IMR-90 (cell line): ENCODE measurements at regions not wholly inside any gene's neighbourhood (a gene's known extent, or its start where the extent isn't known, plus 50 kb on each side); places are given as distances from the start of the nearest gene placed in this dataset.

Experiments used
- ATAC-seq: fragments of 200-7000 bp; cut with Tn5 transposase; 2 replicates; pipeline ENCODE4 v1.9.1; 2020; ENCODE audit warnings: low read depth, mild to moderate bottlenecking, moderate library complexity
- BruUV-seq: library from RNA; stranded (reverse); fragments of 400-500 nt; replicated peaks from 2 replicates; lab custom pipeline; 2021; lab: Mats Ljungman, UMichigan
- CTCF ChIA-PET: fragments of 300-600 bp; formaldehyde crosslinking; extraction: SDS; loops from one replicate; lab custom pipeline; 2021; ENCODE audit warnings: antibody characterized with exemption; lab: Yijun Ruan, JAX
- POLR2A ChIA-PET: fragments of 300-600 bp; sonication (Branson Sonifier 250); formaldehyde crosslinking; loops from one replicate; lab custom pipeline; 2022; ENCODE audit warnings: antibody characterized with exemption; ENCODE audit not compliant: unreplicated experiment; lab: Charles Lee
- DNase-seq: peaks from one replicate; pipeline ENCODE4 v3.0.0; 2013
- H2AFZ ChIP-seq: replicated peaks from 2 replicates; pipeline ENCODE3; 2013; ENCODE audit warnings: low read length, mild to moderate bottlenecking; ENCODE audit not compliant: poor library complexity
- H2AK5ac ChIP-seq: 2 replicates; pipeline ENCODE4 v1.6.1; 2013; ENCODE audit warnings: low read depth, low read length, inconsistent platforms
- H2AK9ac ChIP-seq: replicated peaks from 2 replicates; pipeline ENCODE3; 2013; ENCODE audit warnings: mild to moderate bottlenecking, low read depth, low read length, moderate library complexity; ENCODE audit not compliant: poor library complexity
- H2BK120ac ChIP-seq: 2 replicates; pipeline ENCODE4 v1.6.1; 2013; ENCODE audit warnings: low read depth, low read length, inconsistent platforms
- H2BK15ac ChIP-seq: 3 replicates; pipeline ENCODE4 v1.6.1; 2013; ENCODE audit warnings: low read depth, low read length, inconsistent platforms
- H2BK20ac ChIP-seq: 2 replicates; pipeline ENCODE4 v1.6.1; 2013; ENCODE audit warnings: low read depth, mild to moderate bottlenecking, inconsistent platforms, low read length, moderate library complexity
- H2BK5ac ChIP-seq: 2 replicates; pipeline ENCODE4 v1.6.1; 2013; ENCODE audit warnings: mild to moderate bottlenecking, low read depth, low read length, inconsistent platforms; ENCODE audit not compliant: poor library complexity, severe bottlenecking
- H3K14ac ChIP-seq: replicated peaks from 2 replicates; pipeline ENCODE4 v1.6.1; 2013; ENCODE audit warnings: low read depth, low read length, inconsistent platforms
- H3K18ac ChIP-seq: 2 replicates; pipeline ENCODE4 v1.6.1; 2013; ENCODE audit warnings: low read depth, low read length, control low read depth
- H3K23ac ChIP-seq: 2 replicates; pipeline ENCODE4 v1.6.1; 2013; ENCODE audit warnings: low read depth, low read length, inconsistent platforms
- H3K27ac ChIP-seq: 2 replicates; pipeline ENCODE4 v1.5.1; 2013; ENCODE audit warnings: mild to moderate bottlenecking, control low read depth, low read length; ENCODE audit not compliant: insufficient read depth
- H3K27me3 ChIP-seq: 2 replicates; pipeline ENCODE4 v1.6.1; 2013; ENCODE audit warnings: low read length; ENCODE audit not compliant: control insufficient read depth, insufficient read depth
- H3K36me3 ChIP-seq: 2 replicates; pipeline ENCODE4 v1.6.1; 2013; ENCODE audit warnings: low read length, mixed read lengths; ENCODE audit not compliant: control insufficient read depth, insufficient read depth
- H3K4ac ChIP-seq: 2 replicates; pipeline ENCODE4 v1.6.1; 2013; ENCODE audit warnings: low read depth, low read length, inconsistent platforms
- H3K4me1 ChIP-seq: 2 replicates; pipeline ENCODE4 v1.6.1; 2013; ENCODE audit warnings: low read length, mixed read lengths; ENCODE audit not compliant: control insufficient read depth, insufficient read depth
- H3K4me2 ChIP-seq: 2 replicates; pipeline ENCODE4 v1.6.1; 2013; ENCODE audit warnings: low read depth, mild to moderate bottlenecking, control low read depth, low read length, moderate library complexity
- H3K4me3 ChIP-seq: 2 replicates; pipeline ENCODE4 v1.5.1; 2013; ENCODE audit warnings: low read depth, mild to moderate bottlenecking, control low read depth, low read length, moderate library complexity; ENCODE audit not compliant: insufficient read depth
- H3K56ac ChIP-seq: 2 replicates; pipeline ENCODE4 v1.6.1; 2013; ENCODE audit warnings: low read length, inconsistent platforms; ENCODE audit not compliant: insufficient read depth; ENCODE audit errors: extremely low read depth
- H3K79me1 ChIP-seq, 2 experiments: 2 replicates each; pipeline ENCODE4 v1.6.1; 2013; ENCODE audit warnings: low read length in 2 of 2, inconsistent platforms in 1 of 2, low read depth in 1 of 2
- H3K9ac ChIP-seq: 2 replicates; pipeline ENCODE4 v1.6.1; 2013; ENCODE audit warnings: low read depth, low read length, control low read depth
- H3K9me1 ChIP-seq: 2 replicates; pipeline ENCODE4 v1.6.1; 2013; ENCODE audit warnings: low read length, inconsistent platforms; ENCODE audit not compliant: insufficient read depth
- H3K9me3 ChIP-seq: 2 replicates; pipeline ENCODE4 v1.6.1; 2013; ENCODE audit warnings: low read length; ENCODE audit not compliant: control insufficient read depth, insufficient read depth
- H4K20me1 ChIP-seq: 2 replicates; pipeline ENCODE4 v1.6.1; 2013; ENCODE audit warnings: low read length, inconsistent platforms; ENCODE audit not compliant: insufficient read depth
- H4K5ac ChIP-seq: 2 replicates; pipeline ENCODE4 v1.6.1; 2013; ENCODE audit warnings: mild to moderate bottlenecking, low read depth, low read length, control low read depth
- H4K8ac ChIP-seq, 2 experiments: 2 replicates each; pipeline ENCODE4 v1.6.1; 2013; ENCODE audit warnings: low read depth in 2 of 2, low read length in 2 of 2, control low read depth in 1 of 2, inconsistent platforms in 1 of 2
- H4K91ac ChIP-seq: 2 replicates; pipeline ENCODE4 v1.6.1; 2013; ENCODE audit warnings: low read depth, low read length, inconsistent platforms; ENCODE audit not compliant: insufficient read depth
- MXI1 ChIP-seq: IDR thresholded peaks from 2 replicates; pipeline ENCODE4 v1.6.1; 2012; ENCODE audit warnings: low read depth, mild to moderate bottlenecking, low read length, moderate library complexity, borderline replicate concordance
- WGBS, 2 experiments: methylation state at CpG; one replicate each; pipeline versions ENCODE4 v1.1.5 to v1.1.7; 2013; ENCODE audit warnings: missing lambda C conversion rate in 2 of 2; ENCODE audit not compliant: insufficient read length in 1 of 2; ENCODE audit errors: extremely low coverage in 2 of 2; 5-methylcytosine and 5-hydroxymethylcytosine counted together
- dilution Hi-C: fragments of 300-500 bp; cut with HindIII; formaldehyde crosslinking; loops from one replicate; pipeline ENCODE4 v1.14.3; 2018; ENCODE audit warnings: low sequenced_read_pairs; ENCODE audit not compliant: unreplicated experiment
- in situ Hi-C: fragments of 300-500 bp; cut with MboI; formaldehyde crosslinking; loops from 3 replicates; pipeline ENCODE4 v1.14.3; 2019; ENCODE audit warnings: low sequenced_read_pairs, inconsistent platforms, mixed read lengths
- intact Hi-C: fragments of 100-400 bp; cut with micrococcal nuclease; formaldehyde crosslinking; loops from 2 replicates; pipeline ENCODE4 v1.10.0; 2022
- TF ChIP-seq, protein P1 (sequence below): fragments of 150-350 bp; IDR thresholded peaks from 2 replicates; pipeline ENCODE4 v1.6.1; 2017; ENCODE audit warnings: mild to moderate bottlenecking, antibody characterized with exemption, low read length, low read depth

DNA sequence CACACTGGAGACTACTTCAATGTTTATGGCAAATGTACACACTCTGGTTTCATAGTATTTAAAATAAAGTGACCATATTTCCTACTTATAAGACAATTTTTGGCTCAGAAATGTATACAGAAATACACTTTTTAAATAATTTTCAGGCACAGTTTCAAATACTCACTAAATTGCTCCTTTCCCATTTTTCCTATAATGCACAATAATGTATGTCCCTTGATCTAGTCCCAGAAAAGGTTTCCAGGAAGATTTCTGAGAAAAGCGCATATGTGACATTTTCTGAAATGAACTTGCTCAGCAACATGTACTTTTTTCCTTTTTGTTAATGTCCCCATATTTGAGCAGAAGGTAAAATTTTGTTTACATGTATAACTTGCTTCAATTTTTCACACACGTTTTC lies 591.4 kb downstream of the CD109 start:
- Histone ChIP-seq H3K23ac (no peak overlapping the region), H3K9me1 (peaks cover 7% of the 10 kb centered on the region), H4K5ac (peak overlapping the region; percentile 93; the same call in 1 of the 2 replicates), H2AFZ (no peak overlapping the region), H3K4me3 (no peak overlapping the region), H3K4me2 (no peak overlapping the region), H3K79me1 (peaks cover 0 to 6% of the 10 kb centered on the region in 2 experiments; a peak in 2 of 4 replicates), H3K4ac (peak overlapping the region; percentile 68; the same call in 1 of the 2 replicates), H4K8ac (peak overlapping the region; percentile 67 to 90), H3K9me3 (no peaks in the 10 kb centered on the region), H2AK9ac (no peak overlapping the region), H2BK20ac (peak overlapping the region; percentile 90), H3K27me3 (no peaks in the 10 kb centered on the region), H2BK120ac (peak overlapping the region; percentile 93), H4K20me1 (no peaks in the 10 kb centered on the region), H3K4me1 (peaks cover 23% of the 10 kb centered on the region), H3K14ac (peak overlapping the region; percentile 92), H3K18ac (peak overlapping the region; percentile 89), H2BK15ac (peak overlapping the region; percentile 65; the same call in 2 of the 3 replicates), H2BK5ac (peak overlapping the region; percentile 66), H2AK5ac (peak overlapping the region; percentile 54; the same call in 1 of the 2 replicates), H3K27ac (peak overlapping the region; percentile 16; the same call in 1 of the 2 replicates), H3K9ac (no peak overlapping the region), H3K36me3 (no peaks in the 10 kb centered on the region), H4K91ac (peak overlapping the region; percentile 78), H3K56ac (no peak overlapping the region)
- in situ Hi-C loops, result no loop called here
- TF ChIP-seq MXI1, result no peak
- TF ChIP-seq, protein P1, sequence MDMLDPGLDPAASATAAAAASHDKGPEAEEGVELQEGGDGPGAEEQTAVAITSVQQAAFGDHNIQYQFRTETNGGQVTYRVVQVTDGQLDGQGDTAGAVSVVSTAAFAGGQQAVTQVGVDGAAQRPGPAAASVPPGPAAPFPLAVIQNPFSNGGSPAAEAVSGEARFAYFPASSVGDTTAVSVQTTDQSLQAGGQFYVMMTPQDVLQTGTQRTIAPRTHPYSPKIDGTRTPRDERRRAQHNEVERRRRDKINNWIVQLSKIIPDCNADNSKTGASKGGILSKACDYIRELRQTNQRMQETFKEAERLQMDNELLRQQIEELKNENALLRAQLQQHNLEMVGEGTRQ, result no peak
- dilution Hi-C loops, result no loop called here
- no TSS peak for BruUV-seq
- no CpG with 5 or more reads among the region's 2 CpGs for WGBS, 2 experiments
- no peak for DNase-seq
- no peak for ATAC-seq
- intact Hi-C loops, result loop anchor here (5.0 kb wide), 1 partner anchor 35 kb away; no protein-coding TSS in a partner anchor
- CTCF ChIA-PET, result no interaction called here
- POLR2A ChIA-PET, result no interaction called here
